Stimulated activated naive CD4-positive, alpha-beta T cell treated with Interleukin-2 at 50 U/mL for 16 hours (primary cell): ENCODE measurements at regions not wholly inside any gene's neighbourhood (a gene's known extent, or its start where the extent isn't known, plus 50 kb on each side); places are given as distances from the start of the nearest gene placed in this dataset.

Experiments used
- DNase-seq: peaks from one replicate; lab custom pipeline; 2025; lab: John Stamatoyannopoulos, UW

- DNase-seq, result no peak
Observed at GRCh38 chr16:77594057-77594456, 128.3 kb upstream of the NUDT7 start.

- DNase-seq, result no peak
Observed at GRCh38 chr16:77594799-77595596, 127.3 kb upstream of the NUDT7 start.

- no peak for DNase-seq
Observed at GRCh38 chr16:77596261-77596660, 126.1 kb upstream of the NUDT7 start.

- no peak for DNase-seq
Observed at GRCh38 chr16:77599793-77600415, 122.4 kb upstream of the NUDT7 start.

- DNase-seq, result no peak
Observed at GRCh38 chr16:77600555-77600954, 121.8 kb upstream of the NUDT7 start.

GRCh38 chr16:77603656-77604055, 118.7 kb upstream of the NUDT7 start:
- no peak for DNase-seq

GRCh38 chr16:77610496-77610895, 111.8 kb upstream of the NUDT7 start:
- DNase-seq, result no peak

GRCh38 chr16:77611386-77611785, 110.9 kb upstream of the NUDT7 start:
- DNase-seq, result no peak

GRCh38 chr16:77612596-77612995, 109.7 kb upstream of the NUDT7 start:
- no peak for DNase-seq

- DNase-seq, result no peak
Observed at GRCh38 chr16:77613095-77613494, 109.2 kb upstream of the NUDT7 start.

- no peak for DNase-seq
Observed at GRCh38 chr16:77617553-77617952, 104.8 kb upstream of the NUDT7 start.

- DNase-seq, result no peak
Observed at GRCh38 chr16:77617996-77618395, 104.3 kb upstream of the NUDT7 start.

GRCh38 chr16:77618951-77619350, 103.4 kb upstream of the NUDT7 start:
- no peak for DNase-seq

GRCh38 chr16:77624085-77624484, 98.2 kb upstream of the NUDT7 start:
- no peak for DNase-seq

- no peak for DNase-seq
Observed at GRCh38 chr16:77636615-77637014, 85.7 kb upstream of the NUDT7 start.

GRCh38 chr16:77637940-77638339, 84.4 kb upstream of the NUDT7 start:
- no peak for DNase-seq

- no peak for DNase-seq
Observed at GRCh38 chr16:77643176-77643575, 79.1 kb upstream of the NUDT7 start.

GRCh38 chr16:77645764-77646163, 76.5 kb upstream of the NUDT7 start:
- no peak for DNase-seq

- DNase-seq, result no peak
Observed at GRCh38 chr16:77647726-77648125, 74.6 kb upstream of the NUDT7 start.

- DNase-seq, result no peak
Observed at GRCh38 chr16:77650761-77651160, 71.6 kb upstream of the NUDT7 start.

GRCh38 chr16:77652399-77652798, 69.9 kb upstream of the NUDT7 start:
- no peak for DNase-seq

- DNase-seq, result no peak
Observed at GRCh38 chr16:77657016-77657415, 65.3 kb upstream of the NUDT7 start.

- DNase-seq, result no peak
Observed at GRCh38 chr16:77660311-77660710, 62.0 kb upstream of the NUDT7 start.

GRCh38 chr16:77662246-77662645, 60.1 kb upstream of the NUDT7 start:
- DNase-seq, result no peak
